SK-N-SH (cell line): ENCODE measurements at regions not wholly inside any gene's neighbourhood (a gene's known extent, or its start where the extent isn't known, plus 50 kb on each side); places are given as distances from the start of the nearest gene placed in this dataset.

Experiments
- CHD2 ChIP-seq: fragments of 150-350 bp; IDR thresholded peaks from 2 replicates; pipeline ENCODE4 v1.6.1; 2018; ENCODE audit warnings: low read length; ENCODE audit not compliant: partially characterized antibody
- CTCF ChIP-seq: fragments of 200-600 bp; sonication (generic); IDR thresholded peaks from 2 replicates; pipeline ENCODE4 v1.6.1; 2017; ENCODE audit warnings: antibody characterized with exemption, mild to moderate bottlenecking, moderate library complexity
- ELF1 ChIP-seq: IDR thresholded peaks from 2 replicates; pipeline ENCODE4 v1.4.0; 2012
- EZH2phosphoT487 ChIP-seq: fragments of 200-600 bp; sonication (generic); IDR thresholded peaks from 2 replicates; pipeline ENCODE4 v1.6.1; 2017; ENCODE audit warnings: low read depth, mixed run types, mild to moderate bottlenecking, antibody characterized with exemption, moderate library complexity, borderline replicate concordance
- GATA2 ChIP-seq: sonication (generic); formaldehyde crosslinking; IDR thresholded peaks from 2 replicates; pipeline ENCODE4 v1.5.0; 2020; ENCODE audit warnings: mild to moderate bottlenecking, missing genetic modification reagents
- POLR2AphosphoS5 ChIP-seq: IDR thresholded peaks from 2 replicates; pipeline ENCODE4 v1.6.1; 2012; ENCODE audit warnings: low read depth, low read length
- REST ChIP-seq: IDR thresholded peaks from 2 replicates; pipeline ENCODE4 v1.6.1; 2012; ENCODE audit warnings: mild to moderate bottlenecking, low read depth, low read length, moderate library complexity
- RFX5 ChIP-seq: IDR thresholded peaks from 2 replicates; pipeline ENCODE4 v1.6.1; 2012; ENCODE audit warnings: mild to moderate bottlenecking, improper control_type of control experiment, low read length
- TAF1 ChIP-seq: IDR thresholded peaks from 2 replicates; pipeline ENCODE4 v1.6.1; 2012; ENCODE audit warnings: low read depth, mild to moderate bottlenecking, low read length, moderate library complexity, borderline replicate concordance
- USF2 ChIP-seq: fragments of 150-350 bp; IDR thresholded peaks from 2 replicates; pipeline ENCODE4 v1.6.1; 2017; ENCODE audit warnings: antibody characterized with exemption, low read length, low read depth, borderline replicate concordance
- ZBTB33 ChIP-seq: IDR thresholded peaks from 2 replicates; pipeline ENCODE4 v1.4.0; 2012; ENCODE audit warnings: low read depth, borderline replicate concordance
- TF ChIP-seq, protein P1 (sequence below): IDR thresholded peaks from 2 replicates; pipeline ENCODE4 v1.4.0; 2012; ENCODE audit warnings: low read depth, borderline replicate concordance
- TF ChIP-seq, protein P2 (sequence below): IDR thresholded peaks from 2 replicates; pipeline ENCODE4 v1.4.0; 2012; ENCODE audit warnings: low read depth

GRCh38 chr1:95180371-95180770, 53.6 kb upstream of the RWDD3 start:
- no peak for TF ChIP-seq EZH2phosphoT487
- TF ChIP-seq CTCF, result no peak
- no peak for TF ChIP-seq ELF1
- no peak for TF ChIP-seq REST
- TF ChIP-seq POLR2AphosphoS5, result no peak
- no peak for TF ChIP-seq CHD2
- TF ChIP-seq, protein P1, sequence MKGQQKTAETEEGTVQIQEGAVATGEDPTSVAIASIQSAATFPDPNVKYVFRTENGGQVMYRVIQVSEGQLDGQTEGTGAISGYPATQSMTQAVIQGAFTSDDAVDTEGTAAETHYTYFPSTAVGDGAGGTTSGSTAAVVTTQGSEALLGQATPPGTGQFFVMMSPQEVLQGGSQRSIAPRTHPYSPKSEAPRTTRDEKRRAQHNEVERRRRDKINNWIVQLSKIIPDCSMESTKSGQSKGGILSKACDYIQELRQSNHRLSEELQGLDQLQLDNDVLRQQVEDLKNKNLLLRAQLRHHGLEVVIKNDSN, result no peak
- no peak for TF ChIP-seq ZBTB33
- no peak for TF ChIP-seq USF2
- TF ChIP-seq RFX5, result no peak
- TF ChIP-seq, protein P2, sequence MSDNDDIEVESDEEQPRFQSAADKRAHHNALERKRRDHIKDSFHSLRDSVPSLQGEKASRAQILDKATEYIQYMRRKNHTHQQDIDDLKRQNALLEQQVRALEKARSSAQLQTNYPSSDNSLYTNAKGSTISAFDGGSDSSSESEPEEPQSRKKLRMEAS, result no peak
- TF ChIP-seq TAF1, result no peak
- no peak for TF ChIP-seq GATA2 (CRISPR knock-in tag)
